MM.1S (cell line): ENCODE measurements at regions not wholly inside any gene's neighbourhood (a gene's known extent, or its start where the extent isn't known, plus 50 kb on each side); places are given as distances from the start of the nearest gene placed in this dataset.

ENCODE experiments used
- DNase-seq: peaks from one replicate; pipeline ENCODE4 v3.0.0-alpha.2; 2015
- H2AFZ ChIP-seq: fragments of 300-600 bp; sonication (generic); 2 replicates; pipeline ENCODE4 v1.6.0; 2016; ENCODE audit warnings: antibody characterized with exemption, low read length
- H3F3A ChIP-seq: fragments of 300-600 bp; sonication (generic); 2 replicates; pipeline ENCODE4 v1.6.1; 2016; ENCODE audit warnings: mild to moderate bottlenecking, antibody characterized with exemption, low read length, moderate library complexity, mixed read lengths; ENCODE audit not compliant: insufficient read depth
- H3K27ac ChIP-seq: fragments of 300-600 bp; sonication (generic); 2 replicates; pipeline ENCODE4 v1.5.1; 2016; ENCODE audit warnings: mild to moderate bottlenecking, low read length
- H3K27me3 ChIP-seq: fragments of 300-600 bp; sonication (generic); replicated peaks from 2 replicates; pipeline ENCODE4 v1.6.0; 2016; ENCODE audit warnings: low read length; ENCODE audit not compliant: insufficient read depth
- H3K36me3 ChIP-seq: fragments of 300-600 bp; sonication (generic); replicated peaks from 2 replicates; pipeline ENCODE4 v1.6.1; 2016; ENCODE audit warnings: mild to moderate bottlenecking, low read length, mixed read lengths; ENCODE audit not compliant: insufficient read depth
- H3K4me1 ChIP-seq: fragments of 300-600 bp; sonication (generic); 2 replicates; pipeline ENCODE4 v1.6.1; 2016; ENCODE audit warnings: low read length, mixed read lengths
- H3K4me2 ChIP-seq: fragments of 300-600 bp; sonication (generic); 2 replicates; pipeline ENCODE4 v1.6.0; 2016; ENCODE audit warnings: low read depth, low read length
- H3K4me3 ChIP-seq: fragments of 300-600 bp; sonication (generic); 2 replicates; pipeline ENCODE4 v1.5.1; 2016; ENCODE audit warnings: low read length, mixed read lengths
- H3K79me2 ChIP-seq: fragments of 300-600 bp; sonication (generic); 2 replicates; pipeline ENCODE4 v1.6.1; 2016; ENCODE audit warnings: mixed run types, low read length, mixed read lengths
- H3K9ac ChIP-seq: fragments of 300-600 bp; sonication (generic); 2 replicates; pipeline ENCODE4 v1.6.1; 2016; ENCODE audit warnings: low read length, mixed read lengths
- H3K9me2 ChIP-seq: fragments of 300-600 bp; sonication (generic); replicated peaks from 2 replicates; pipeline ENCODE4 v1.6.1; 2016; ENCODE audit warnings: mild to moderate bottlenecking, low read length, mixed read lengths; ENCODE audit not compliant: insufficient read depth
- H3K9me3 ChIP-seq: fragments of 300-600 bp; sonication (generic); replicated peaks from 2 replicates; pipeline ENCODE4 v1.6.1; 2016; ENCODE audit warnings: mild to moderate bottlenecking, low read length, mixed read lengths; ENCODE audit not compliant: insufficient read depth
- H4K20me1 ChIP-seq: fragments of 300-600 bp; sonication (generic); 2 replicates; pipeline ENCODE4 v1.6.1; 2016; ENCODE audit warnings: mild to moderate bottlenecking, low read length, moderate library complexity, mixed read lengths; ENCODE audit not compliant: insufficient read depth
- EZH2 ChIP-seq: fragments of 300-600 bp; sonication (generic); optimal IDR thresholded peaks from 2 replicates; pipeline ENCODE3; 2017; ENCODE audit warnings: low read depth, mild to moderate bottlenecking, antibody characterized with exemption, low read length, mixed read lengths
- EZH2phosphoT487 ChIP-seq: fragments of 300-600 bp; sonication (generic); IDR thresholded peaks from 2 replicates; pipeline ENCODE4 v1.6.1; 2018; ENCODE audit warnings: antibody characterized with exemption, low read length
- TF ChIP-seq, protein P1 (sequence below): fragments of 300-600 bp; sonication (generic); IDR thresholded peaks from 2 replicates; pipeline ENCODE4 v1.5.1; 2016; ENCODE audit warnings: antibody characterized with exemption, low read length, mixed read lengths

DNA sequence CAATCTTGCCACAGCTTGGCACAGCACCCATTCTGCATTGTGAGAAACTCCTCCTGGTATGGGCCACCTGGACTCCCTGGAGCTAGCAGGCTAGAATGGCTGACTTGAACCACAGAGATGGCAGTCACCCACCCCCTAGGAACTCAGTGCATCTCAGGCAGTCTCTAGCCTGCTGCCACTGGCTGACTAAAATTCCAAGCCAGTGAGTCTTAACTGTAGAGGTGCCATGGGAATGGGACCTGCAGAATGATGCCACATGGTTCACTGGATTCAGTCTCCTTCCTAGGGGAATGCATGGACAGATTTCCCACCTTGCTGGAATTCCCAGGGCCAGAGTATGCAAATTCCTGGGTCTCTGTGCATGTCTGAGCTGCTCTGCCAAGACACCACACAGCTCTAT is 382.9 kb downstream of the MAN2A1 start:
- Histone ChIP-seq H3K4me1 (no peaks in the 10 kb centered on the region), H3K9me2 (no peaks in the 10 kb centered on the region), H2AFZ (no peak overlapping the region), H3K27ac (no peak overlapping the region), H3K9ac (no peak overlapping the region), H3K27me3 (no peaks in the 10 kb centered on the region), H3K9me3 (no peaks in the 10 kb centered on the region), H3K79me2 (no peaks in the 10 kb centered on the region), H3F3A (no peaks in the 10 kb centered on the region), H3K36me3 (no peaks in the 10 kb centered on the region), H3K4me3 (no peak overlapping the region), H3K4me2 (no peak overlapping the region), H4K20me1 (no peaks in the 10 kb centered on the region)
- TF ChIP-seq EZH2 (no peak), EZH2phosphoT487 (no peak)
- TF ChIP-seq, protein P1, sequence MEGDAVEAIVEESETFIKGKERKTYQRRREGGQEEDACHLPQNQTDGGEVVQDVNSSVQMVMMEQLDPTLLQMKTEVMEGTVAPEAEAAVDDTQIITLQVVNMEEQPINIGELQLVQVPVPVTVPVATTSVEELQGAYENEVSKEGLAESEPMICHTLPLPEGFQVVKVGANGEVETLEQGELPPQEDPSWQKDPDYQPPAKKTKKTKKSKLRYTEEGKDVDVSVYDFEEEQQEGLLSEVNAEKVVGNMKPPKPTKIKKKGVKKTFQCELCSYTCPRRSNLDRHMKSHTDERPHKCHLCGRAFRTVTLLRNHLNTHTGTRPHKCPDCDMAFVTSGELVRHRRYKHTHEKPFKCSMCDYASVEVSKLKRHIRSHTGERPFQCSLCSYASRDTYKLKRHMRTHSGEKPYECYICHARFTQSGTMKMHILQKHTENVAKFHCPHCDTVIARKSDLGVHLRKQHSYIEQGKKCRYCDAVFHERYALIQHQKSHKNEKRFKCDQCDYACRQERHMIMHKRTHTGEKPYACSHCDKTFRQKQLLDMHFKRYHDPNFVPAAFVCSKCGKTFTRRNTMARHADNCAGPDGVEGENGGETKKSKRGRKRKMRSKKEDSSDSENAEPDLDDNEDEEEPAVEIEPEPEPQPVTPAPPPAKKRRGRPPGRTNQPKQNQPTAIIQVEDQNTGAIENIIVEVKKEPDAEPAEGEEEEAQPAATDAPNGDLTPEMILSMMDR, result no peak
- no peak for DNase-seq

- H3K36me3 ChIP-seq, result no peaks in the 10 kb centered on the region
- TF ChIP-seq EZH2phosphoT487, result no peak
These were observed 383.8 kb downstream of the MAN2A1 start for GRCh38 chr5:110073534-110073933.

DNA sequence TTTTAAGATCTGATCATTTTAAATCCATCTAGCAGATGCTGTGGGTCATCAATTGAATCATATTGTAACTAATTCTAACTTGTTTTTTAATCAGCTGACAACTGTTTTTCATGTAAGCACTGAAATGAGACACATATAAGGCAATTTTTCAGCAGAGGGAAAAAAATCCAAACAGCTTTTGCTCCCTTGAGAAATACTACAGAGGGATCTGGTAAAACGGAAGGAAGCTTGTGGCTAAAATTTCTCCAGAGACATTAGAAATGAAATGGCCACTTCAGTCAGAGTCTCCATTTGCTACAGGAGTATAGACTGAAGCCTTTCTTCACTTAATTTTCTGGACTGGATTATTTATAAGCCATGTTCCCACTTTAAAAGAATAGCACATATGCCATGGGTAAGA is 385.9 kb downstream of the MAN2A1 start:
- H3F3A ChIP-seq, result no peaks in the 10 kb centered on the region
- H3K4me3 ChIP-seq, result no peak overlapping the region
- DNase-seq, result no peak
- no peaks in the 10 kb centered on the region for H3K9me3 ChIP-seq
- H3K9ac ChIP-seq, result no peak overlapping the region
- TF ChIP-seq EZH2phosphoT487, result no peak
- TF ChIP-seq, protein P1, result no peak
- no peak for TF ChIP-seq EZH2
- no peaks in the 10 kb centered on the region for H3K36me3 ChIP-seq
- H3K27ac ChIP-seq, result no peak overlapping the region
- H3K4me1 ChIP-seq, result no peaks in the 10 kb centered on the region
- no peaks in the 10 kb centered on the region for H3K9me2 ChIP-seq
- H3K79me2 ChIP-seq, result no peaks in the 10 kb centered on the region
- H2AFZ ChIP-seq, result no peak overlapping the region
- H3K4me2 ChIP-seq, result no peak overlapping the region
- no peaks in the 10 kb centered on the region for H4K20me1 ChIP-seq
- H3K27me3 ChIP-seq, result no peaks in the 10 kb centered on the region

More at GRCh38 chr5:110073534-110073933, 383.8 kb downstream of the MAN2A1 start:
- Histone ChIP-seq H3K9ac (no peak overlapping the region), H3K4me3 (no peak overlapping the region), H3F3A (no peaks in the 10 kb centered on the region), H4K20me1 (no peaks in the 10 kb centered on the region), H3K4me1 (no peaks in the 10 kb centered on the region), H3K9me2 (no peaks in the 10 kb centered on the region), H3K27ac (no peak overlapping the region), H3K9me3 (no peaks in the 10 kb centered on the region), H2AFZ (no peak overlapping the region), H3K79me2 (no peaks in the 10 kb centered on the region), H3K27me3 (no peaks in the 10 kb centered on the region), H3K4me2 (no peak overlapping the region)
- DNase-seq, result no peak

- Histone ChIP-seq H2AFZ (no peak overlapping the region), H3K4me2 (no peak overlapping the region), H3F3A (no peaks in the 10 kb centered on the region), H3K4me1 (no peaks in the 10 kb centered on the region), H3K9ac (no peak overlapping the region), H4K20me1 (no peaks in the 10 kb centered on the region), H3K27ac (no peak overlapping the region), H3K9me3 (no peaks in the 10 kb centered on the region), H3K9me2 (no peaks in the 10 kb centered on the region), H3K36me3 (no peaks in the 10 kb centered on the region), H3K4me3 (no peak overlapping the region), H3K79me2 (no peaks in the 10 kb centered on the region), H3K27me3 (no peaks in the 10 kb centered on the region)
- DNase-seq, result no peak
- TF ChIP-seq, protein P1, result no peak
- TF ChIP-seq EZH2, result no peak
- no peak for TF ChIP-seq EZH2phosphoT487
These were observed 387.4 kb downstream of the MAN2A1 start for GRCh38 chr5:110077147-110077546.
